DND-41 (cell line): ENCODE measurements at regions not wholly inside any gene's neighbourhood (a gene's known extent, or its start where the extent isn't known, plus 50 kb on each side); places are given as distances from the start of the nearest gene placed in this dataset.

Source experiments
- EZH2 ChIP-seq: IDR thresholded peaks from 3 replicates; pipeline ENCODE4 v1.6.1; 2012; ENCODE audit warnings: borderline replicate concordance, low read depth, mild to moderate bottlenecking, moderate library complexity, low read length, inconsistent platforms; ENCODE audit not compliant: severe bottlenecking
- TF ChIP-seq, protein P1 (sequence below): IDR thresholded peaks from 2 replicates; pipeline ENCODE4 v1.5.1; 2012; ENCODE audit warnings: borderline replicate concordance, low read length, moderate library complexity, mild to moderate bottlenecking; ENCODE audit not compliant: poor library complexity, severe bottlenecking; ENCODE audit errors: extremely low read depth

DNA sequence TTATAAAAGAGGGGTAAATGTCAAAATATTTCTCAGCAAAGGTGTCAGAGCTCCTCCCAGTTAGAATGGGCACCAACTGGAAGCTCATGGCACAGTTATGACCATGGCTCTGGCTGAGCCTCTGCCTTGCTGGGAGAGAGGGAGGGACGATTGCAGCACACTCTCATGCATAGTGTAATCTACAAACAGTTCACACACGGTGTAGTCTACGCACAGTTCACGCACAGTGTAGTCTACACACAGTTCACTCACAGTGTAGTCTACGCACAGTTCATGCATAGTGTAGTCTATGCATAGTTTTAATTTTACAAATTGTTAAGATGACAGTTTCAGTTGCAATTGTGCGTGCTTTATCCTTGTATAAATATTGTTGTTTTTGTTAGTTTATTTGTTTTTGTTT lies 1474.6 kb upstream of the TMEM132C start:
- TF ChIP-seq, protein P1, sequence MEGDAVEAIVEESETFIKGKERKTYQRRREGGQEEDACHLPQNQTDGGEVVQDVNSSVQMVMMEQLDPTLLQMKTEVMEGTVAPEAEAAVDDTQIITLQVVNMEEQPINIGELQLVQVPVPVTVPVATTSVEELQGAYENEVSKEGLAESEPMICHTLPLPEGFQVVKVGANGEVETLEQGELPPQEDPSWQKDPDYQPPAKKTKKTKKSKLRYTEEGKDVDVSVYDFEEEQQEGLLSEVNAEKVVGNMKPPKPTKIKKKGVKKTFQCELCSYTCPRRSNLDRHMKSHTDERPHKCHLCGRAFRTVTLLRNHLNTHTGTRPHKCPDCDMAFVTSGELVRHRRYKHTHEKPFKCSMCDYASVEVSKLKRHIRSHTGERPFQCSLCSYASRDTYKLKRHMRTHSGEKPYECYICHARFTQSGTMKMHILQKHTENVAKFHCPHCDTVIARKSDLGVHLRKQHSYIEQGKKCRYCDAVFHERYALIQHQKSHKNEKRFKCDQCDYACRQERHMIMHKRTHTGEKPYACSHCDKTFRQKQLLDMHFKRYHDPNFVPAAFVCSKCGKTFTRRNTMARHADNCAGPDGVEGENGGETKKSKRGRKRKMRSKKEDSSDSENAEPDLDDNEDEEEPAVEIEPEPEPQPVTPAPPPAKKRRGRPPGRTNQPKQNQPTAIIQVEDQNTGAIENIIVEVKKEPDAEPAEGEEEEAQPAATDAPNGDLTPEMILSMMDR: no peak
- TF ChIP-seq EZH2: no peak
